ENCODE measurements at regions not wholly inside any gene's neighbourhood (a gene's known extent, or its start where the extent isn't known, plus 50 kb on each side); places are given as distances from the start of the nearest gene placed in this dataset.

DNA sequence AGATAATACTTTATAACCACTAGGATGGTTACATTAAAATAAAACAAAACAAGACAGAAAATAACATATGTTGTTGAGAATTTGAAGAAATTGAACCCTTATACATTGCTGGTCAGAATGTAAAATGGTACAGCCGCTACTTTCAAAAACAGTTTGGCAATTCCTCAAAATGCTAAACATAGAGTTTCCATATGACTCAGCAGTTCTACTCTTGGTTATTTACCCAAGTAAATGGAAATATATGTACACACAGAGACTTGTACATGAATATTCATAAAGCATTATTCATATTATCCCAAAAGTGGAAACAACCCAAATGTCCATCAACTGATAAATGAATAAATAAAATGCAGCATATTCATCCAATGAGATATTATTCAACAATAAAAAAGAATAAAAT lies 92.5 kb upstream of the LRATD1 start:
- TF ChIP-seq MTA3 (IDR thresholded peaks at IDR 0.05; ENCODE audit: borderline replicate concordance, low read length), result no peak
- TF ChIP-seq, protein P1, sequence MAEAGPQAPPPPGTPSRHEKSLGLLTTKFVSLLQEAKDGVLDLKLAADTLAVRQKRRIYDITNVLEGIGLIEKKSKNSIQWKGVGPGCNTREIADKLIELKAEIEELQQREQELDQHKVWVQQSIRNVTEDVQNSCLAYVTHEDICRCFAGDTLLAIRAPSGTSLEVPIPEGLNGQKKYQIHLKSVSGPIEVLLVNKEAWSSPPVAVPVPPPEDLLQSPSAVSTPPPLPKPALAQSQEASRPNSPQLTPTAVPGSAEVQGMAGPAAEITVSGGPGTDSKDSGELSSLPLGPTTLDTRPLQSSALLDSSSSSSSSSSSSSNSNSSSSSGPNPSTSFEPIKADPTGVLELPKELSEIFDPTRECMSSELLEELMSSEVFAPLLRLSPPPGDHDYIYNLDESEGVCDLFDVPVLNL (IDR thresholded peaks at IDR 0.05; ENCODE audit: low read depth, low read length), result no peak
- TF ChIP-seq, protein P2, sequence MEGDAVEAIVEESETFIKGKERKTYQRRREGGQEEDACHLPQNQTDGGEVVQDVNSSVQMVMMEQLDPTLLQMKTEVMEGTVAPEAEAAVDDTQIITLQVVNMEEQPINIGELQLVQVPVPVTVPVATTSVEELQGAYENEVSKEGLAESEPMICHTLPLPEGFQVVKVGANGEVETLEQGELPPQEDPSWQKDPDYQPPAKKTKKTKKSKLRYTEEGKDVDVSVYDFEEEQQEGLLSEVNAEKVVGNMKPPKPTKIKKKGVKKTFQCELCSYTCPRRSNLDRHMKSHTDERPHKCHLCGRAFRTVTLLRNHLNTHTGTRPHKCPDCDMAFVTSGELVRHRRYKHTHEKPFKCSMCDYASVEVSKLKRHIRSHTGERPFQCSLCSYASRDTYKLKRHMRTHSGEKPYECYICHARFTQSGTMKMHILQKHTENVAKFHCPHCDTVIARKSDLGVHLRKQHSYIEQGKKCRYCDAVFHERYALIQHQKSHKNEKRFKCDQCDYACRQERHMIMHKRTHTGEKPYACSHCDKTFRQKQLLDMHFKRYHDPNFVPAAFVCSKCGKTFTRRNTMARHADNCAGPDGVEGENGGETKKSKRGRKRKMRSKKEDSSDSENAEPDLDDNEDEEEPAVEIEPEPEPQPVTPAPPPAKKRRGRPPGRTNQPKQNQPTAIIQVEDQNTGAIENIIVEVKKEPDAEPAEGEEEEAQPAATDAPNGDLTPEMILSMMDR (IDR thresholded peaks at IDR 0.05 in 2 of 3, conservative IDR thresholded peaks at IDR 0.05 in 1 of 3; ENCODE audit: control insufficient read depth in 2 of 3, extremely low read depth in 1 of 3, insufficient read depth in 1 of 3, low read depth in 3 of 3, low read length in 3 of 3), result no peak
